Limb (tissue), 2 donors: ENCODE measurements at regions not wholly inside any gene's neighbourhood (a gene's known extent, or its start where the extent isn't known, plus 50 kb on each side); places are given as distances from the start of the nearest gene placed in this dataset.

ENCODE experiments used
- DNase-seq, 2 donors: peaks; one replicate each; pipeline ENCODE4 v3.0.0-alpha.2; 2016; ENCODE audit errors: extremely low spot score in 2 of 2

GRCh38 chr13:71087006-71087405 lies 780.0 kb downstream of the DACH1 start:
- DNase-seq, result no peak

GRCh38 chr13:71082631-71083030 lies 784.4 kb downstream of the DACH1 start:
- DNase-seq, result peak in 1 of 2 donors; percentile 12

DNA sequence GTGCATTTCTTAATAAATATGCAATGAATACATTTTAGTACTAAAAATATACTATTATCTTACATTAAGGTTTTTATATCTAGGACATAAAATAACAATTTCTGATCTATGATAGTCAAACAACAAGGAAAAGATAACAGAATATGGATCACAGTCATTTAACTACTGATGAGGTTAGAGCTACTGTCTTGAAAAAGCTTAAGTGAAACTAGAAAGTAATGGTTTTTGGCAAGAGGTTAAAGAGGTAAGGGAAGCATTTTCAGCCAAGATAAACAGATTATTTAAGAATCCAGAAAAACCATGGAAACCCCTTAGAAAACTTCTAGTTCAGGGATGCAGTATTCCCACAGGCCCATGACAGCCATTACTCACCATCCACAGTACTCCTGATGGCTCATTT lies 787.4 kb downstream of the DACH1 start:
- no peak for DNase-seq

GRCh38 chr13:71068041-71068440 lies 799.0 kb downstream of the DACH1 start:
- DNase-seq, result no peak

DNA sequence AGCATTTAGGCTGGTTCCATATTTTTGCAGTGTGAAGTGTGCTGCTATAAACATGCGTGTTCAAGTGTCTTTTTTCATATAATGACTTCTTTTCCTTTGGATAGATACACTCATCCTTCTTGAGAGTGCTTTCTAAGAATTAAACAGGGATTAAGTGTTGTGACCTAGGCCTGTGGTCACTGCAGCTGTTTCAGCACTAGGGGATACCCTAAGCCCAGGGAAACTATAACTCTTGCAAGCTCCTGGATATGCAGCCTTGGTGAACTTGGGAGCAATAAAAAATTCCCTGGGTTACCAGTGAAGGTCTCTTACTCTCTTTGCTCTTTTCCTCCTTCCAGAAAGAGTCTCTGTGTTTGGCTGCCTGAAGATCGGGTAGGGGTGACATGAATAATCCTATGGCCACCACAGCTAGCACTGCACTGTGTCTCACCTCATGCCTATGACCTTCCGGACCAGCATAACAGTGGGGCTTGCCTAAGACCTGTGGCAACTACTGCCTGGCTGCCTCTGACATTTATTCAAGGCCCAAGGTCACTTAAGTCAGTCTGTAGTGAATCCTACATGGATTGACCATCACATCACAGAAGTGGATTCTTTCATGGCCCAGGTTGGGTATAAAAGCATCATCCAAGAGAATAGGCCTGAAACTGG lies 799.7 kb downstream of the DACH1 start:
- no peak for DNase-seq

GRCh38 chr13:71056581-71056980 lies 810.4 kb downstream of the DACH1 start:
- no peak for DNase-seq

- no peak for DNase-seq
Observed at GRCh38 chr13:71055644-71056043, 811.4 kb downstream of the DACH1 start.

GRCh38 chr13:71055047-71055446 lies 812.0 kb downstream of the DACH1 start:
- no peak for DNase-seq

GRCh38 chr13:71054358-71054757 lies 812.6 kb downstream of the DACH1 start:
- no peak for DNase-seq

DNA sequence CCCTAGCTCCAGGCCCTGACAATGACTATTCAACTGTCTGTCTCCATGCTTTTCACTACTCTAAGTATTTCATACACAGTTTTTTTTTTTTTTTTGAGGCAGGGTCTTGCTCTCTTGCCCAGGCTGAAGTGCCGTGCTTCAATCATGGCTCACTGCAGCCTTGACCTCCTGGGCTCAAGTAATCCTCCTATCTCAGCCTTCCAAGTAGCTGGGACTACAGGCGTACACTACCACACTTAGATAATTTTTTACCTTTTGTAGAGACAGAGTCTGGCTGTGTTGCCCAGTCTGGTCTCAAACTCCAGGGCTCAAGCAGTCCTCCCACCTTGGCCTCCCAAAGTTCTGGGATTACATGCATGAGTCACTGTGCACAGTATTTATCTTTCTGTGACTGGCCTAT lies 815.4 kb downstream of the DACH1 start:
- no peak for DNase-seq

- no peak for DNase-seq
Observed at GRCh38 chr13:71046360-71047079, 820.5 kb downstream of the DACH1 start.

- DNase-seq, result no peak
Observed at GRCh38 chr13:71045101-71045500, 821.9 kb downstream of the DACH1 start.

GRCh38 chr13:71039440-71039839 lies 827.6 kb downstream of the DACH1 start:
- no peak for DNase-seq

DNA sequence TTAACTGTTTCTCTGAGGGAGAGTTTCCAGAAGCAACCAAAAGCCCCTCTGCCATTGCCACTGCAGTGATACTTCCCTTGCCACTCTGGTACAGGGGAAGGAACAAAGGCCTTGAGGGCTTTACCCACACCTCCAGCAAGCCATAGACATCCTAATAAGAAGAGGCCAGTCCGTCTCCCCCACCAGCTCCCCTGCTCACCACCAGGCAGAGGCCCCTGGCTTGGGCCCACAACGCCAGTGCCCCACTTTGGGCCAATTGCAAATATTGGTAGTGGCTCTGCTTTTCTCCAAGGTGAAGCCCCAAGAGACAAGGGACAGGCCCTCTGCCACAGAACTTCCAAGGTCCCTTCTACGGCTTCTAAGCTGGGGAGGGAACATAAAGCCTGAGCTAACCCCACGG lies 833.0 kb downstream of the DACH1 start:
- no peak for DNase-seq

GRCh38 chr13:71033026-71033425 lies 834.0 kb downstream of the DACH1 start:
- DNase-seq, result no peak

GRCh38 chr13:71030784-71031183 lies 836.2 kb downstream of the DACH1 start:
- no peak for DNase-seq

DNA sequence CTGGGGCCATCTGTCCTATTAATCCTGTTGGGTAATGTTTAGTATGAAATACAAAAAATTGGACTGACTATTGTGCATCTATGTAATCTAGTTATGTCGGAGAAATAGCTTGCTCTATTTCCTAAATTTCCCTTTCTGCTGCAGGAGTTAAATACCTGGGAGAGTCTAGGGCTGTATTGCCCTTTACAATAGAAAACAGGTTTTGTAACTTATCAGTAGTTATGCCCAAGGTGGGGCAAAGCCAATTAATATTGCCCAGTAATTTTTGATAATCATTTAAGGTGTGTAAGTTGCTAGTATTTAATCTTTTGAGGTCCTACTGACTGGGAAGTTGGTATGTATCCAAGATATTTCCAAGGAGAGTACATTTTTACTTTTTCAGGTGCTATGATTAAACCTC lies 838.1 kb downstream of the DACH1 start:
- DNase-seq, result no peak

DNA sequence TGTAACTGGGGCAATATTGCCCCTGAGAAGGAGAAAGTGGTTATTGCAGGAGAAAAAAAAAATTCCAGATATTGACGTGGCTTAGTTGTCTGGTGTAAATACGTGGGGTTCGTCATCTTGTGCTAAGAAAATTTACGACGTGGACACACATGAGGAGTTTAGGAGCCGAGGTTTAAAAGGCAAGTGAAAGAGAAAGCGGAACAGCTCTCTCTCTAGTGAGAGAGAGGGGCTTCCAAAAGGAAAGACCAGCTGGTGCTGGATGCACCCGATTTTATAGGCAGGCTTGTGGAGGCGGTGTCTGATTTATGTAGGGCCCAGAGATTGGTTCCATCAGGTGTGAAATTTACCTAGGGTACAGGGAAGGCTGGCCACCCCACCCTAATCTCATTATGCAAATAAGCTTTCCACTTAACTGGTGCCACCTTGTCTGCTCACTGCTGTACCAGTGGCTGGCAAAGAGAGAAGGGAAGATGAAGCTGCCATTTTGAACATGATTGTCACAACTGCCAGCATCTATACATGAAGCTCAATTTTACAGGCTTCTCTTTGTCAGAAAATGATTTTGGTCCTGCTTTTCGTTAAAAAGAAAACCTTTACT lies 845.1 kb downstream of the DACH1 start:
- DNase-seq, result no peak

DNA sequence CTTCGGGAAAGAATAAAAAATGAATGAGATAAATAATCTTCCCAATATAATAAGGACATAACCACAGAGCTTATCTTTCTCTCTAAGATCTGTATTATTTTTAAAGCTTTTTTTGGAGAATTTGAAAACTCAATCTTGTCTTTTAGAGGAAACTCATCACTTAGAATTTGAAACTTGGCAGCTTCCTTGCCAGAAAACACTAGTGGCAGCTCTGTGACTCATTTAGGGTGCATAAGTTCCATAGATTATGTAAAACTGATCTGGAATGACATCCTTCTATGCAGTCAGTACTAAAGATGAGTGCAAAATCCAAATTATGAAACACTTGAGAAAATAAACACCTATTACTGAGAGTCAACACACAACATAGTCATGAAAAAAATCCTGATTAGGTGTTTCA lies 848.0 kb downstream of the DACH1 start:
- no peak for DNase-seq

DNA sequence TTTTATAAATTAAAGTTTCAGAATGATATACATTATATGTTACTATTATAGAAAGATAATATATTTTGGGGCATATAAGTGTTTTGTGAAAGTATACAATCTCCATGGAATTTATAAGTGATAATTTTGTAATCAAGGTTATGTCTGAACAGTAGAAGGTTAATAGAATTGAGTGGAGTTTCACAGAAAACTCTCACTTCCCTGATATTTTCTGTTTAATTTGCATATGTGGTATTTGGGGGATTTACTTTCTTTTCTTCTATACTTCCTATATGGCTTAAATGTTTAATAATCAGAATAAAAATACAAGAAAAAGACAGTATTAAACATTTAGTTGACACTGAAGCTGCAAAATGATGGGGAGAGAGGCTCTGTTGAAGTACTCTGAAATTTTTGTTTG lies 848.5 kb downstream of the DACH1 start:
- DNase-seq, result no peak

GRCh38 chr13:71017607-71018006 lies 849.4 kb downstream of the DACH1 start:
- DNase-seq, result no peak

GRCh38 chr13:71015516-71015915 lies 851.5 kb downstream of the DACH1 start:
- no peak for DNase-seq

DNA sequence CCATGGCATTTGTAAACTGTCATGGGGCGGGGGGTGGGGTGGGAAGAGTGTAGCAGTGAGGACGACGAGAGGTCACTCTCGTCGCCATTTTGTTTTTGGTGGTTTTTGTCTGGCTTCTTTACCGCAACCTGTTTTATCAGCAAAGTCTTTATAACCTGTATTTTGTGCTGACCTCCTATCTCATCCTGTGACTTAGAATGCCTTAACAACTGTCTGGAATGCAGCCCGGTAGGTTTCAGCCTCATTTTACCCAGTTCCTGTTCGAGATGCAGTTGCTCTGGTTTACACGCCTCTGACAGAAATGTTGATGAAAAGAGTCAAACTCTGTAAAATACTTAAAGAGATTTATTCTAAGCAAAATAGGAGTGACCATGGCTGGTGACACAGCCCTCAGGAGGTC lies 852.0 kb downstream of the DACH1 start:
- no peak for DNase-seq
